ENCODE measurements at regions not wholly inside any gene's neighbourhood (a gene's known extent, or its start where the extent isn't known, plus 50 kb on each side); places are given as distances from the start of the nearest gene placed in this dataset.

DNA sequence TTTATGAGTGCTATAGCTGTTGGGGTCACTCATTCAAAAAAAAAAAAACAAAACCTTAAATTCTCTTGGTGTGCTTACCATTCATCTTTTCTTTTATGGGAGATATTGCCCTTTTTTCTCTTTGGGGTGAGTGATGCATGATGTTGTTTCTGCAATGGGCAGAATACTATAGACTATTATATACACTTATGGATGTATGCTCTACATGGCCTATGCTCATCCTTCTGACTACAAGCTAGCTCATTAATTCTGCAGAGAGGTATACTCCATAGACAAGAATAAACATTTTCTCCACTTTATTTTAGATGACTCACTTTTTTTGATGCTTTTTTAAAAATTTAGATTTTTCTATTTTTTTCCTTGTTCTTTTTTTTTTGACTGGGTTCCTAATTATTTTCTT lies 160.3 kb upstream of the ANK2 start:
- H3K4me1 ChIP-seq (replicated peaks in 1 of 2): peaks cover 9 to 22% of the 10 kb centered on the region in 2 donors
- no peak overlapping the region for H3K27ac ChIP-seq
- H3K4me3 ChIP-seq: no peak overlapping the region
- in situ Hi-C loops (cut with MboI; ENCODE audit: low pct_unique_long_range_greater_than_20kb in 2 of 9, low sequenced_read_pairs in 9 of 9, unreplicated experiment in 9 of 9): no loop called here
- peak in 6 of 8 experiments; percentile 20 to 42 (median 36) for ATAC-seq (replicated peaks in 6 of 8)

GRCh38 chr4:112889619-112890527 lies 159.6 kb upstream of the ANK2 start:
- peak; percentile 66 to 96 (median 79) for ATAC-seq (replicated peaks in 6 of 8)
- in situ Hi-C loops (cut with MboI; ENCODE audit: low pct_unique_long_range_greater_than_20kb in 2 of 9, low sequenced_read_pairs in 9 of 9, unreplicated experiment in 9 of 9): no loop called here
- WGBS, 10 experiments: 3 to 34% (median 17%) methylated on average over 2 to 5 of the region's 5 CpGs
- H3K27ac ChIP-seq: peak overlapping the region; percentile 4 to 66
- peaks cover 6 to 24% of the 10 kb centered on the region in 2 donors for H3K4me1 ChIP-seq (replicated peaks in 1 of 2)
- peak overlapping the region in 1 of 5 donors; percentile 2 for H3K4me3 ChIP-seq

GRCh38 chr4:112894480-112894879 lies 155.0 kb upstream of the ANK2 start:
- no peak for ATAC-seq (replicated peaks in 6 of 8)
- Histone ChIP-seq H3K27ac (no peak overlapping the region), H3K4me3 (no peak overlapping the region), H3K4me1 (replicated peaks in 1 of 2) (peaks cover 21 to 40% of the 10 kb centered on the region in 2 donors)
- 88 to 100% (median 95%) methylated on average over 1 to 3 of the region's 3 CpGs for WGBS, 10 experiments
- in situ Hi-C loops (cut with MboI; ENCODE audit: low pct_unique_long_range_greater_than_20kb in 2 of 9, low sequenced_read_pairs in 9 of 9, unreplicated experiment in 9 of 9): no loop called here

- peaks cover 19 to 38% of the 10 kb centered on the region in 2 donors for H3K4me1 ChIP-seq (replicated peaks in 1 of 2)
- 29 to 100% (median 75%) methylated on average over 1 of the region's 1 CpG; no CpG with 5 or more reads in 3 of the 10 experiments for WGBS, 10 experiments
- in situ Hi-C loops (cut with MboI; ENCODE audit: low pct_unique_long_range_greater_than_20kb in 2 of 9, low sequenced_read_pairs in 9 of 9, unreplicated experiment in 9 of 9): no loop called here
- no peak for ATAC-seq (replicated peaks in 6 of 8)
- H3K4me3 ChIP-seq: no peak overlapping the region
- H3K27ac ChIP-seq: no peak overlapping the region
These were observed 154.5 kb upstream of the ANK2 start for GRCh38 chr4:112894951-112895350.

- Histone ChIP-seq H3K27ac (peak overlapping the region; percentile 25 to 76), H3K4me3 (no peak overlapping the region), H3K4me1 (replicated peaks in 1 of 2) (peaks cover 15 to 34% of the 10 kb centered on the region in 2 donors)
- WGBS, 10 experiments: 6 to 51% (median 24%) methylated on average over 2 to 4 of the region's 4 CpGs; no CpG with 5 or more reads in 1 of the 10 experiments
- peak in 7 of 8 experiments; percentile 66 to 96 (median 89) for ATAC-seq (replicated peaks in 6 of 8)
- in situ Hi-C loops (cut with MboI; ENCODE audit: low pct_unique_long_range_greater_than_20kb in 2 of 9, low sequenced_read_pairs in 9 of 9, unreplicated experiment in 9 of 9): no loop called here
These were observed 153.4 kb upstream of the ANK2 start for GRCh38 chr4:112895811-112896608.

GRCh38 chr4:112896609-112897190 lies 152.8 kb upstream of the ANK2 start:
- 23 to 81% (median 47%) methylated on average over 4 to 9 of the region's 9 CpGs; no CpG with 5 or more reads in 1 of the 10 experiments for WGBS, 10 experiments
- H3K4me1 ChIP-seq (replicated peaks in 1 of 2): peaks cover 18 to 34% of the 10 kb centered on the region in 2 donors

DNA sequence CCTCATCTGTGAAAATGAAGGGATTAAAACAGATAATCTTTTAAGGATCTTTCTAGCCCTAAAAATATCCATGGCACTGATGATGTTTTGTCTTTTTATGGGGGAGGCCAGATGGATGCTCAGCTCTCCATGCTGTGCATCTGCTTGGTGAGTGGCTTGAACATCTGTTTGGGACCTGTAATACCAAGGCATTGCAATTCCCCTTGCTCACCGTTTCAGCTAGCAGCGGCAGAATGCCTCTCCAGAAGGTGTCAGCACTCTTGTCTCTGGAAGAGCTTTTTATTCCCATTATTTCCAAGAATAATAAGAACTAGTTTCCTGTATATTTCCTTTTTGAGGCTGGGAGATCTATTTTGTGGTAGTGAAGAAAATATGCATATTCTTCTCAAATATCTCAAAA lies 151.9 kb upstream of the ANK2 start:
- ATAC-seq (replicated peaks in 6 of 8): peak in 1 of 8 experiments; percentile 25
- 6 to 100% (median 60%) methylated on average over 1 to 2 of the region's 2 CpGs; no CpG with 5 or more reads in 5 of the 10 experiments for WGBS, 10 experiments
- Histone ChIP-seq H3K4me3 (no peak overlapping the region), H3K4me1 (replicated peaks in 1 of 2) (peaks cover 24 to 36% of the 10 kb centered on the region in 2 donors), H3K27ac (no peak overlapping the region)
- in situ Hi-C loops (cut with MboI; ENCODE audit: low pct_unique_long_range_greater_than_20kb in 2 of 9, low sequenced_read_pairs in 9 of 9, unreplicated experiment in 9 of 9): no loop called here

More at GRCh38 chr4:112896609-112897190, 152.8 kb upstream of the ANK2 start:
- H3K27ac ChIP-seq: peak overlapping the region; percentile 6 to 76
- in situ Hi-C loops (cut with MboI; ENCODE audit: low pct_unique_long_range_greater_than_20kb in 2 of 9, low sequenced_read_pairs in 9 of 9, unreplicated experiment in 9 of 9): no loop called here
- peak overlapping the region in 1 of 5 donors; percentile 13 for H3K4me3 ChIP-seq
- peak in 5 of 8 experiments; percentile 23 to 68 (median 29) for ATAC-seq (replicated peaks in 6 of 8)

- 14 to 92% (median 58%) methylated on average over 2 to 3 of the region's 4 CpGs; no CpG with 5 or more reads in 1 of the 10 experiments for WGBS, 10 experiments
- Histone ChIP-seq H3K4me3 (no peak overlapping the region), H3K4me1 (replicated peaks in 1 of 2) (peaks cover 24 to 38% of the 10 kb centered on the region in 2 donors), H3K27ac (no peak overlapping the region)
- peak in 5 of 8 experiments; percentile 7 to 26 (median 13) for ATAC-seq (replicated peaks in 6 of 8)
- in situ Hi-C loops (cut with MboI; ENCODE audit: low pct_unique_long_range_greater_than_20kb in 2 of 9, low sequenced_read_pairs in 9 of 9, unreplicated experiment in 9 of 9): no loop called here
These were observed 150.9 kb upstream of the ANK2 start for GRCh38 chr4:112898357-112899141.

DNA sequence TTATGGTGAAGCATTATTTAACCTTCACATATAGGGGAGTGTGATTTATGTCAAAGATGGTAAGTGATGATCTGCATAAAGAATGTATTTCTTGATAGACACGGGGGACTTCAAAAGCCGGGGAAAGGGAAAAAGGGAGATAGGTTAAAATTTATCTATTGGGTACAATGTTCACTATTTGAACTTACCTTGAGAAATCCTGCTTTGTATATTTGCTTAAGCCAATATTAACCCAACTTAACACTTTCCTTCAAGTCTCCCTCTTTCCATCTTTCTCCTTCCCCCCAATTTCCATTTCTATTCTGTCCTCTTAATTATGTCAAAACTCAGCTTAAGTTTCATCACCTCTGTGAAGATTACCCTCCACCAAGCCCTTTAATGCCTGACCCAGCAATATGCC lies 149.0 kb upstream of the ANK2 start:
- H3K4me1 ChIP-seq (replicated peaks in 1 of 2): peaks cover 21 to 31% of the 10 kb centered on the region in 2 donors
- no peak overlapping the region for H3K4me3 ChIP-seq
- H3K27ac ChIP-seq: no peak overlapping the region
- in situ Hi-C loops (cut with MboI; ENCODE audit: low pct_unique_long_range_greater_than_20kb in 2 of 9, low sequenced_read_pairs in 9 of 9, unreplicated experiment in 9 of 9): no loop called here
- no peak for ATAC-seq (replicated peaks in 6 of 8)
- WGBS, 10 experiments: 60 to 93% (median 86%) methylated on average over 1 to 2 of the region's 2 CpGs; no CpG with 5 or more reads in 2 of the 10 experiments

DNA sequence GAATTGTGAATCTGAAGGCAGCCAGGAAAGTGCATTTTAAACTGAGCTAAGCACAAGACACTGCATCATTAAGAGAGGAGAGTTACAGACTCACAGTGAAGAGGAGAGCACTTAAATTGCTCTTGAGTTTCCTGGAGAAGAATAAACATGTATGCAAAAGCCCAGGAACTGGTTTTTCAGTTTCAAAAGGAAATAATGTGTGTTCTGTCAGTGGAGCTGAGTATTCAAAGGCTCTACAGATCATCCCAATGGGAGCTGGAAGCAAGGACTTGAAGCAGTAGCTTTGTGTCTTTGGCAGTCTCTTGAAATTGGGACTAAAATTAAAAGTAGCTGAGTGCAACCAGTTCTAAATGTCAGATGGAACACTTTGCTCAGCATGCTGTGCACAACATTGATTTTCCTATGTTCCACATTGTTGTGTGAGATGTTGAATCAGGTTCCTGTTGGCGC lies 147.5 kb upstream of the ANK2 start:
- H3K27ac ChIP-seq: no peak overlapping the region
- WGBS, 10 experiments: 80 to 100% (median 95%) methylated on average over 1 of the region's 1 CpG; no CpG with 5 or more reads in 6 of the 10 experiments
- H3K4me1 ChIP-seq (replicated peaks in 1 of 2): peaks cover 17 to 20% of the 10 kb centered on the region in 2 donors
- H3K4me3 ChIP-seq: no peak overlapping the region
- in situ Hi-C loops (cut with MboI; ENCODE audit: low pct_unique_long_range_greater_than_20kb in 2 of 9, low sequenced_read_pairs in 9 of 9, unreplicated experiment in 9 of 9): no loop called here
- ATAC-seq (replicated peaks in 6 of 8): peak in 3 of 8 experiments; percentile 18 to 77 (median 38)

DNA sequence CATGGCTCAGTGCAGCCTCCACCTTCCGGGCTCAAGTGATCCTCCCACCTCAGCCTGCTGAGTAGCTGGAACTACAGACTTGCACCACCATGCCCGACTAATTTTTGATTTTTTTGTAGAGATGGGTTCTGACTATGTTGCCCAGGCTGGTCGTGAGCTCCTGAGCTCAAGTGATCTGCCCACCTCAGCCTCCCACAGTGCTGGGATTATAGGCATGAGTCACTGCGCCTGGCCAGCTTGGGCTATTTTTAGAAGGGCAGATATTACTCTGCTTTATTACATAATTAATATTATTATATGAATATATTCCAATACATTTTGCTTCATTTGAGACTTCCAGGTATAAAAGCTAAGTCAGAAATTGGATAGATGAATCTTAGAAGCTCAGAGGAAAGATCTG lies 143.7 kb upstream of the ANK2 start:
- ATAC-seq (replicated peaks in 6 of 8): no peak
- in situ Hi-C loops (cut with MboI; ENCODE audit: low pct_unique_long_range_greater_than_20kb in 2 of 9, low sequenced_read_pairs in 9 of 9, unreplicated experiment in 9 of 9): no loop called here
- H3K27ac ChIP-seq: no peak overlapping the region
- H3K4me3 ChIP-seq: no peak overlapping the region
- WGBS, 10 experiments: 64 to 100% (median 87%) methylated on average over 1 to 3 of the region's 4 CpGs; no CpG with 5 or more reads in 2 of the 10 experiments
- peaks cover 13 to 15% of the 10 kb centered on the region in 2 donors for H3K4me1 ChIP-seq (replicated peaks in 1 of 2)

DNA sequence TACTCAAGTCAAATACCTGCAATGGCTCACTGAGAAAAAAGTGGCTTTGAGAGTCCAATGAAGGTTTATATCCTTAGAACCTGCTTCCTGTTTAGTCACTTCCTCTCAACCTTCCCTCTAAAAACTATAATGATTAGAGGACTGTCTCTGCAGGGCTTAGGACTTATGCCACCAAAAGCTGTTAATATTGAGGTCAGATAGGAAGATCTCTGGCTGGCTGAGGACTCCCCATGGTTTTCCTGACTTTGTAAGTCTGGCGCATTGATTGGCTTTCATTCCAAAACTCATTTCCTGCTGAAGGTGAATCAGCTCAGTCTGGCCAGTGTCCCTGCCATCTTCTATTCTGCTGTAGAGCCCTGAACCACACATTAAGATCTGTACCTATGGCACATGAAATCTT lies 140.9 kb upstream of the ANK2 start:
- Histone ChIP-seq H3K27ac (no peak overlapping the region), H3K4me1 (replicated peaks in 1 of 2) (peaks cover 4 to 10% of the 10 kb centered on the region in 2 donors), H3K4me3 (no peak overlapping the region)
- WGBS, 10 experiments: 83 to 100% (median 92%) methylated on average over 1 of the region's 1 CpG; no CpG with 5 or more reads in 6 of the 10 experiments
- in situ Hi-C loops (cut with MboI; ENCODE audit: low pct_unique_long_range_greater_than_20kb in 2 of 9, low sequenced_read_pairs in 9 of 9, unreplicated experiment in 9 of 9): no loop called here
- ATAC-seq (replicated peaks in 6 of 8): no peak

Data from motor neuron (in vitro differentiated cells).